NCI-H524 (cell line): ENCODE measurements at regions not wholly inside any gene's neighbourhood (a gene's known extent, or its start where the extent isn't known, plus 50 kb on each side); places are given as distances from the start of the nearest gene placed in this dataset.
"Not testable (repeated sequence)": the region's sequence is repeated elsewhere in the genome, so short reads cannot be mapped to it uniquely, and the experiment has no call there.

Experiments used
- DNase-seq, 2 experiments: peaks; one replicate each; lab custom pipeline; 2025; lab: John Stamatoyannopoulos, UW

GRCh38 chr1:146326863-146327262 lies 98.0 kb upstream of the NOTCH2NLA start:
- DNase-seq = not testable (repeated sequence)

- DNase-seq = not testable (repeated sequence)
These were observed 95.6 kb upstream of the NOTCH2NLA start for GRCh38 chr1:146324463-146324862.

GRCh38 chr1:146323302-146323701 lies 94.5 kb upstream of the NOTCH2NLA start:
- DNase-seq = not testable (repeated sequence)

GRCh38 chr1:146322893-146323292 lies 94.1 kb upstream of the NOTCH2NLA start:
- not testable (repeated sequence) for DNase-seq

- DNase-seq = not testable (repeated sequence)
These were observed 89.9 kb upstream of the NOTCH2NLA start for GRCh38 chr1:146318715-146319114.

GRCh38 chr1:146317785-146318184 lies 89.0 kb upstream of the NOTCH2NLA start:
- not testable (repeated sequence) for DNase-seq

- DNase-seq = not testable (repeated sequence)
These were observed 85.8 kb upstream of the NOTCH2NLA start for GRCh38 chr1:146314449-146315246.

- not testable (repeated sequence) for DNase-seq
These were observed 81.8 kb upstream of the NOTCH2NLA start for GRCh38 chr1:146310579-146310978.

- not testable (repeated sequence) for DNase-seq
These were observed 80.6 kb upstream of the NOTCH2NLA start for GRCh38 chr1:146309427-146309826.

GRCh38 chr1:146308892-146309291 lies 80.1 kb upstream of the NOTCH2NLA start:
- DNase-seq = not testable (repeated sequence)

- DNase-seq = not testable (repeated sequence)
These were observed 79.3 kb upstream of the NOTCH2NLA start for GRCh38 chr1:146308152-146308551.

GRCh38 chr1:146307632-146308031 lies 78.8 kb upstream of the NOTCH2NLA start:
- not testable (repeated sequence) for DNase-seq

GRCh38 chr1:146306651-146307050 lies 77.8 kb upstream of the NOTCH2NLA start:
- not testable (repeated sequence) for DNase-seq

GRCh38 chr1:146305442-146305841 lies 76.6 kb upstream of the NOTCH2NLA start:
- DNase-seq = not testable (repeated sequence)

- DNase-seq = not testable (repeated sequence)
These were observed 69.7 kb upstream of the NOTCH2NLA start for GRCh38 chr1:146298575-146298897.

GRCh38 chr1:146297781-146298574 lies 69.2 kb upstream of the NOTCH2NLA start:
- DNase-seq = not testable (repeated sequence)

- DNase-seq = not testable (repeated sequence)
These were observed 64.4 kb upstream of the NOTCH2NLA start for GRCh38 chr1:146292940-146293936.

GRCh38 chr1:146292424-146292823 lies 63.6 kb upstream of the NOTCH2NLA start:
- DNase-seq = not testable (repeated sequence)

- not testable (repeated sequence) for DNase-seq
These were observed 59.1 kb upstream of the NOTCH2NLA start for GRCh38 chr1:146287881-146288280.

- not testable (repeated sequence) for DNase-seq
These were observed 55.9 kb upstream of the NOTCH2NLA start for GRCh38 chr1:146284760-146285159.

GRCh38 chr1:146283527-146283880 lies 54.7 kb upstream of the NOTCH2NLA start:
- not testable (repeated sequence) for DNase-seq
